ENCODE measurements at regions not wholly inside any gene's neighbourhood (a gene's known extent, or its start where the extent isn't known, plus 50 kb on each side); places are given as distances from the start of the nearest gene placed in this dataset.

- H3K9me3 Mint-ChIP-seq (ENCODE audit: unreplicated experiment): no peaks in the 10 kb centered on the region
- no peak overlapping the region for H3K4me3 Mint-ChIP-seq (ENCODE audit: unreplicated experiment)
- H3K27me3 Mint-ChIP-seq (ENCODE audit: unreplicated experiment): peaks cover 3% of the 10 kb centered on the region
- no peaks in the 10 kb centered on the region for H3K36me3 Mint-ChIP-seq (ENCODE audit: low read depth, unreplicated experiment)
- no peak overlapping the region for H3K27ac Mint-ChIP-seq (ENCODE audit: unreplicated experiment)
- no peak for DNase-seq (ENCODE audit: low spot score)
- H3K4me1 Mint-ChIP-seq (ENCODE audit: unreplicated experiment): peaks cover 9% of the 10 kb centered on the region
- TF ChIP-seq, protein P1, sequence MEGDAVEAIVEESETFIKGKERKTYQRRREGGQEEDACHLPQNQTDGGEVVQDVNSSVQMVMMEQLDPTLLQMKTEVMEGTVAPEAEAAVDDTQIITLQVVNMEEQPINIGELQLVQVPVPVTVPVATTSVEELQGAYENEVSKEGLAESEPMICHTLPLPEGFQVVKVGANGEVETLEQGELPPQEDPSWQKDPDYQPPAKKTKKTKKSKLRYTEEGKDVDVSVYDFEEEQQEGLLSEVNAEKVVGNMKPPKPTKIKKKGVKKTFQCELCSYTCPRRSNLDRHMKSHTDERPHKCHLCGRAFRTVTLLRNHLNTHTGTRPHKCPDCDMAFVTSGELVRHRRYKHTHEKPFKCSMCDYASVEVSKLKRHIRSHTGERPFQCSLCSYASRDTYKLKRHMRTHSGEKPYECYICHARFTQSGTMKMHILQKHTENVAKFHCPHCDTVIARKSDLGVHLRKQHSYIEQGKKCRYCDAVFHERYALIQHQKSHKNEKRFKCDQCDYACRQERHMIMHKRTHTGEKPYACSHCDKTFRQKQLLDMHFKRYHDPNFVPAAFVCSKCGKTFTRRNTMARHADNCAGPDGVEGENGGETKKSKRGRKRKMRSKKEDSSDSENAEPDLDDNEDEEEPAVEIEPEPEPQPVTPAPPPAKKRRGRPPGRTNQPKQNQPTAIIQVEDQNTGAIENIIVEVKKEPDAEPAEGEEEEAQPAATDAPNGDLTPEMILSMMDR (IDR thresholded peaks at IDR 0.05; ENCODE audit: unreplicated experiment): no peak
Measured at GRCh38 chr22:19611590-19611989, 87.4 kb upstream of the CLDN5 start.

DNA sequence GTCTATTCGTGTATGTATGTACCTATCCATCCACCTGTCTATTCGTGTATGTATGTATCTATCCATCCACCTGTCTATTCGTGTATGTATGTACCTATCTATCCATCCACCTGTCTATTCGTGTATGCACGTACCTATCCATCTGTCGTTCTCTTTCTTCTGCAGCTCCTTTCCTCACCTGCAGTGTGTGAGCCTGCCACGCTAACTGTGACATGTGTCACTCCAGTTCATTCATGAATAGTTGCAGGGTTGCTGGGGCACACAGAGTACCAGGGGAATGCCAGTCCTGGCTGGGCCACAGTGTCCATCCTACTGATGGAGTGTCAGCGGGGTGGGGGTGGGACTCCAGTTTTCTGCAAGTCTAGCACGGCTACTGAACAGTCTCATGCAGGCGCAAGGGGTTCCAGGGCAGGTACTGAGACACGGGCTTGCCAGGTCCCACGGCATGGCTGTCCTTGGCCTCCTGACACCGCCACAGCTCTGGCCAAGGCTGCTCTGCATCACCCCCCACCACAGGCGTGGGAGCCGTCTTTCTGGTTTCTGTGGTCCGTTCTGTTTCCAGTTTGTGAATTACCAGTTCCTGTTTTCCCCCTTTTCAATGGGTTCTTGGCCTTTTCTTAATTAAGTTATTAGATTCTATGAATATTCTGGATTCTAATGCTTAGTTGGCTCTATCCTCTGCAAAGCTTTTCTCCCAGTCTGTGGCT, 88.8 kb upstream of the CLDN5 start:
- H3K27ac Mint-ChIP-seq (ENCODE audit: unreplicated experiment): no peak overlapping the region
- no peaks in the 10 kb centered on the region for H3K36me3 Mint-ChIP-seq (ENCODE audit: low read depth, unreplicated experiment)
- no peak overlapping the region for H3K4me3 Mint-ChIP-seq (ENCODE audit: unreplicated experiment)
- H3K9me3 Mint-ChIP-seq (ENCODE audit: unreplicated experiment): no peaks in the 10 kb centered on the region
- TF ChIP-seq, protein P1 (IDR thresholded peaks at IDR 0.05; ENCODE audit: unreplicated experiment): no peak
- H3K4me1 Mint-ChIP-seq (ENCODE audit: unreplicated experiment): peaks cover 9% of the 10 kb centered on the region
- no peaks in the 10 kb centered on the region for H3K27me3 Mint-ChIP-seq (ENCODE audit: unreplicated experiment)
- no peak for DNase-seq (ENCODE audit: low spot score)

DNA sequence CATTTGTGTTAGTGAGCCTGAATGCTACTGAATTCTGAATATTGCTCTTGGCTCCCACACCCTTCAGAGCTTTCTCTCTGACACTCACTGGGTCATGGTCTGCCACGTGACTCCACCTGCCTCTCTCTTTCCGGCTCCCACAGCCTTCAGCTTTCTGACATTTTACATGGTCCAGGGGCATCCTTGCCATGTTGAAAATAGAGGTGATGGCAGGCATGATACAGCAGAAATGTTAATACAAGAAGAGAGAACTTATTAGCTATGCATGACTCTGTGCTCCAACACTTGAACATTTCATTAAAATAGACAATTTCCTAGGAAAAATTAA, 90.3 kb upstream of the CLDN5 start:
- no peak for DNase-seq (ENCODE audit: low spot score)
- Mint-ChIP-seq H3K4me3 (ENCODE audit: unreplicated experiment) (no peak overlapping the region), H3K36me3 (ENCODE audit: low read depth, unreplicated experiment) (no peaks in the 10 kb centered on the region), H3K9me3 (ENCODE audit: unreplicated experiment) (no peaks in the 10 kb centered on the region), H3K27me3 (ENCODE audit: unreplicated experiment) (peaks cover 5% of the 10 kb centered on the region), H3K4me1 (ENCODE audit: unreplicated experiment) (peaks cover 15% of the 10 kb centered on the region), H3K27ac (ENCODE audit: unreplicated experiment) (no peak overlapping the region)
- TF ChIP-seq, protein P1 (IDR thresholded peaks at IDR 0.05; ENCODE audit: unreplicated experiment): no peak

- Mint-ChIP-seq H3K4me1 (ENCODE audit: unreplicated experiment) (peaks cover 17% of the 10 kb centered on the region), H3K4me3 (ENCODE audit: unreplicated experiment) (no peak overlapping the region)
- no peak for DNase-seq (ENCODE audit: low spot score)
Measured at GRCh38 chr22:19615001-19615461, 90.8 kb upstream of the CLDN5 start.

More at GRCh38 chr22:19615001-19615461, 90.8 kb upstream of the CLDN5 start:
- TF ChIP-seq, protein P1 (IDR thresholded peaks at IDR 0.05; ENCODE audit: unreplicated experiment): no peak
- Mint-ChIP-seq H3K27ac (ENCODE audit: unreplicated experiment) (no peak overlapping the region), H3K9me3 (ENCODE audit: unreplicated experiment) (no peaks in the 10 kb centered on the region), H3K27me3 (ENCODE audit: unreplicated experiment) (peaks cover 6% of the 10 kb centered on the region), H3K36me3 (ENCODE audit: low read depth, unreplicated experiment) (no peaks in the 10 kb centered on the region)
